ENCODE measurements at regions not wholly inside any gene's neighbourhood (a gene's known extent, or its start where the extent isn't known, plus 50 kb on each side); places are given as distances from the start of the nearest gene placed in this dataset.

GRCh38 chr1:98400446-98400845, 261.1 kb upstream of the SNX7 start:
- TF ChIP-seq, protein P1, sequence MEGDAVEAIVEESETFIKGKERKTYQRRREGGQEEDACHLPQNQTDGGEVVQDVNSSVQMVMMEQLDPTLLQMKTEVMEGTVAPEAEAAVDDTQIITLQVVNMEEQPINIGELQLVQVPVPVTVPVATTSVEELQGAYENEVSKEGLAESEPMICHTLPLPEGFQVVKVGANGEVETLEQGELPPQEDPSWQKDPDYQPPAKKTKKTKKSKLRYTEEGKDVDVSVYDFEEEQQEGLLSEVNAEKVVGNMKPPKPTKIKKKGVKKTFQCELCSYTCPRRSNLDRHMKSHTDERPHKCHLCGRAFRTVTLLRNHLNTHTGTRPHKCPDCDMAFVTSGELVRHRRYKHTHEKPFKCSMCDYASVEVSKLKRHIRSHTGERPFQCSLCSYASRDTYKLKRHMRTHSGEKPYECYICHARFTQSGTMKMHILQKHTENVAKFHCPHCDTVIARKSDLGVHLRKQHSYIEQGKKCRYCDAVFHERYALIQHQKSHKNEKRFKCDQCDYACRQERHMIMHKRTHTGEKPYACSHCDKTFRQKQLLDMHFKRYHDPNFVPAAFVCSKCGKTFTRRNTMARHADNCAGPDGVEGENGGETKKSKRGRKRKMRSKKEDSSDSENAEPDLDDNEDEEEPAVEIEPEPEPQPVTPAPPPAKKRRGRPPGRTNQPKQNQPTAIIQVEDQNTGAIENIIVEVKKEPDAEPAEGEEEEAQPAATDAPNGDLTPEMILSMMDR (IDR thresholded peaks at IDR 0.05), result no peak
- DNase-seq (ENCODE audit: low spot score), result no peak
- ATAC-seq (ENCODE audit: low FRiP score), result no peak

DNA sequence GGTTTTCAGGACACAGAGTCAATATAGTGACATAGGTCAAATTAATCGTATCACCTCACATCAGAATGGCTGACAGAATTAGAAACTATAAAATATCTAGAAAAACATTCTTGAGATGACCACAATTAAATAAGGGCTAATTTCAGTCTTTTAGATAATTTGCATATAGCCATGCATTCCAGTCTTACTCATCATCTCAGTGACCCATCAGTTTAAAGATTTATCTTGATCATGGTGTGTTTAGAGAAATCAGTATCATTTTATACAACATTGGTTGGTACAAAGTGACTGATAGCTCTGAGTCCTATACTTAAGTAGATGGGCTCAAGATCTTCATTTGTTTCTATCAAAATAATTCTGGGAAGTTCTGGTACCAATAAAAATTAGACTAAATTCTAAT, 262.3 kb upstream of the SNX7 start:
- TF ChIP-seq, protein P1 (IDR thresholded peaks at IDR 0.05), result no peak
- ATAC-seq (ENCODE audit: low FRiP score) (no peak), DNase-seq (ENCODE audit: low spot score) (no peak)

DNA sequence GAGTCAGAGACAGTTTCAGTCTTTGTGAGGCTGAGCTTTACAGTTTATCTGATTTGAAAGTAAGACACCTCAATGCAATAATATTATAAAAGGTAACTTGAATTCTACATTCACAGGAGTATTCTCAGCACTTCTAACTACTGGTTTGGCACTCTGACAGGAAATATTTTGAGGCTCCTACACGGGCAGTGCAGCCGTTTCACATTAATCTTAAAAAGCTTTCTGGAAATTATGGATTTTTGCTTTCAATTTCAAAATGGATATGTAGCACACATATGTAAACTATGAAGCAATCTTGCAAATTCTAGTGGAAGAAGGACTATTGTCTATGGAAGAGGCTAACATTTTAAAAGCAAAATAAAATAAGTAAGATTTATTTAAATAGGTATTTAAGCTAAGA, 262.9 kb upstream of the SNX7 start:
- ATAC-seq (ENCODE audit: low FRiP score), result no peak
- TF ChIP-seq, protein P1 (IDR thresholded peaks at IDR 0.05), result no peak
- no peak for DNase-seq (ENCODE audit: low spot score)

DNA sequence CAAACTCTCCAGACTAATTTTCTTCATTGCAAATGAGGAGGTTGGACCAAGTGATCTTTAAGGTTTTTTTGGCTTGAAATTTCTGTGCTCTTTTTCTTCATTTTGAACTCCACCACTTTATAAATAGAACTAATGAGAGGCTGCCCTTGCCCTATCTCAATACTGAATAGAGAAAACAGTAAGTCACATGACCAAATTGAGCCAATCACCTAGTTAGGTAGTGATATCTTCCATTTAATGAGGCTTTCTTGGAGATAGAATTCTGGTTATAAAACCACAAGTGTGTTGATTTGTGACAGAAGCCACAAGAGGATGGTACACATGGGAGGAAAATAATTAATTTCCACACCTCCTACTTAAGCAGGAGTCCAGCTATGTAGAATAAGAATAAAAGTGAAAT, 263.4 kb upstream of the SNX7 start:
- ATAC-seq (ENCODE audit: low FRiP score), result no peak
- DNase-seq (ENCODE audit: low spot score), result no peak
- TF ChIP-seq, protein P1 (IDR thresholded peaks at IDR 0.05), result no peak

- ATAC-seq (ENCODE audit: low FRiP score), result no peak
- DNase-seq (ENCODE audit: low spot score), result no peak
- TF ChIP-seq, protein P1 (IDR thresholded peaks at IDR 0.05), result no peak
Measured at GRCh38 chr1:98393719-98394118, 267.8 kb upstream of the SNX7 start.

DNA sequence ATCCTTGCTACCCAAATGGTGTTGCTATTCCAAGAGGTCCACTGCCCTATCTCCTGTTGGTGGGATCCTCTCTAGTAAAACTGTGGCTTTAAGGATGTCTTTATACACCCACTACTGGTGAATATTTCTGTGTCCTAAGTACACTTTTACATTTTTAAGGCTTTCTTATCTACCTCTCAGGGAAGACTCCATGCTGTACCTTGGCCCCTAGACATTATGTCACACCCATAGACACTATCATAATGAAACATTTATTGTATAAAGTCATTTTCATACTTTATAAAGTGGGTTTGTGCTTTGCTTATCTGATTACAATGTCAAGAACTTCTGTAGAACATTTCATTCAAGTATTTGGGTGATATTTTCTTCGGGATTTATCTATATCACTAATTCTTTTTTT, 270.3 kb upstream of the SNX7 start:
- no peak for DNase-seq (ENCODE audit: low spot score)
- TF ChIP-seq, protein P1 (IDR thresholded peaks at IDR 0.05), result no peak
- no peak for ATAC-seq (ENCODE audit: low FRiP score)

GRCh38 chr1:98389809-98390208, 271.7 kb upstream of the SNX7 start:
- DNase-seq (ENCODE audit: low spot score) (no peak), ATAC-seq (ENCODE audit: low FRiP score) (no peak)
- TF ChIP-seq, protein P1 (IDR thresholded peaks at IDR 0.05), result no peak

Data from omental fat pad (tissue), 3 donors.